ENCODE measurements at regions not wholly inside any gene's neighbourhood (a gene's known extent, or its start where the extent isn't known, plus 50 kb on each side); places are given as distances from the start of the nearest gene placed in this dataset.

DNA sequence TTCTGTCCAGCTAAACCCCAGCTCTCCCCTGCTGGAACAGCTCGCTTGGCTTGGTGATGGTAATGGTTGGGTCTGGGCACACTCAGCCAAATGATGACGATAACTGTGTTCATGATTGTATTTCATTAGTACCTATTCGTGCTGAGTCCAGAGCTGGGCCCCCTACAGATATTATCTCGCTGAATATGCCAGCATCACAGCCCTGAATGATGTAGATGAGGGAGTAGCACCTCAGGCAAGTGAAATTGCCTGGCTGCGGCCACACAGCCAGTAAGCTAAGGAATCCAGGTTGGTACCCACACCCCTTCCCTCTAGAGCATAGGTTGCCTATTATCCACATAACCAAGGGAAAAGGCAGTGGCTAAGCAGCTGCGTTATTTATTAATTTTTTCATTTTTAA is 163.5 kb downstream of the KTN1 start:
- Histone ChIP-seq H3K36me3 (no peaks in the 10 kb centered on the region), H3K9me3 (no peaks in the 10 kb centered on the region), H3K4me1 (ENCODE audit: insufficient read depth) (no peaks in the 10 kb centered on the region), H3K4me3 (no peak overlapping the region), H3K27ac (no peak overlapping the region), H3K27me3 (no peaks in the 10 kb centered on the region)
- TF ChIP-seq POLR2A (IDR thresholded peaks at IDR 0.05) (no peak), EP300 (IDR thresholded peaks at IDR 0.05) (no peak)
- TF ChIP-seq, protein P1, sequence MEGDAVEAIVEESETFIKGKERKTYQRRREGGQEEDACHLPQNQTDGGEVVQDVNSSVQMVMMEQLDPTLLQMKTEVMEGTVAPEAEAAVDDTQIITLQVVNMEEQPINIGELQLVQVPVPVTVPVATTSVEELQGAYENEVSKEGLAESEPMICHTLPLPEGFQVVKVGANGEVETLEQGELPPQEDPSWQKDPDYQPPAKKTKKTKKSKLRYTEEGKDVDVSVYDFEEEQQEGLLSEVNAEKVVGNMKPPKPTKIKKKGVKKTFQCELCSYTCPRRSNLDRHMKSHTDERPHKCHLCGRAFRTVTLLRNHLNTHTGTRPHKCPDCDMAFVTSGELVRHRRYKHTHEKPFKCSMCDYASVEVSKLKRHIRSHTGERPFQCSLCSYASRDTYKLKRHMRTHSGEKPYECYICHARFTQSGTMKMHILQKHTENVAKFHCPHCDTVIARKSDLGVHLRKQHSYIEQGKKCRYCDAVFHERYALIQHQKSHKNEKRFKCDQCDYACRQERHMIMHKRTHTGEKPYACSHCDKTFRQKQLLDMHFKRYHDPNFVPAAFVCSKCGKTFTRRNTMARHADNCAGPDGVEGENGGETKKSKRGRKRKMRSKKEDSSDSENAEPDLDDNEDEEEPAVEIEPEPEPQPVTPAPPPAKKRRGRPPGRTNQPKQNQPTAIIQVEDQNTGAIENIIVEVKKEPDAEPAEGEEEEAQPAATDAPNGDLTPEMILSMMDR (IDR thresholded peaks at IDR 0.05), result no peak
- intact Hi-C loops (cut with DNase I), result no loop called here
- 93 to 94% (median 94%) methylated on average over 6 of the region's 6 CpGs for WGBS, 3 donors
- DNase-seq, result no peak

DNA sequence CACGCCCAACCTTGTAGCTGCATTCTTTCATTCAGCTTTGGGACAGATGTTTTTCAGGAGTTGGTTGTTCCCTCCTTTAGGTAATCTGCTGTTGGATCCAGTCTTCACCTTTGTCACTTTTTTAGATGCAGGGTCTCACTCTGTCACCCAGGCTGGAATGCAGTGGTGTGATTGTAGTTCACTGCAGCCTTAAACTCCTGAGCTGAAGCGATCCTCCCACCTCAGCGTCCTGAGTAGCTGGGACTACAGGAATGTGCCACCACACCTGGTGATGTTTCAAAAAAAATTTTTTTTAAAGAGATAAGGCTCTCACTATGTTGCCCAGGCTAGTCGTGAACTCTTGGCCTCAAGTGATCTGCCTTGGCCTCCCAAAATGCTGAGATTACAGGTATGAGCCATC is 164.3 kb downstream of the KTN1 start:
- WGBS, 3 donors, result 84 to 90% (median 87%) methylated on average over 4 of the region's 4 CpGs
- intact Hi-C loops (cut with DNase I), result no loop called here
- TF ChIP-seq, protein P1 (IDR thresholded peaks at IDR 0.05), result no peak
- no peak for TF ChIP-seq EP300 (IDR thresholded peaks at IDR 0.05)
- no peak for TF ChIP-seq POLR2A (IDR thresholded peaks at IDR 0.05)

DNA sequence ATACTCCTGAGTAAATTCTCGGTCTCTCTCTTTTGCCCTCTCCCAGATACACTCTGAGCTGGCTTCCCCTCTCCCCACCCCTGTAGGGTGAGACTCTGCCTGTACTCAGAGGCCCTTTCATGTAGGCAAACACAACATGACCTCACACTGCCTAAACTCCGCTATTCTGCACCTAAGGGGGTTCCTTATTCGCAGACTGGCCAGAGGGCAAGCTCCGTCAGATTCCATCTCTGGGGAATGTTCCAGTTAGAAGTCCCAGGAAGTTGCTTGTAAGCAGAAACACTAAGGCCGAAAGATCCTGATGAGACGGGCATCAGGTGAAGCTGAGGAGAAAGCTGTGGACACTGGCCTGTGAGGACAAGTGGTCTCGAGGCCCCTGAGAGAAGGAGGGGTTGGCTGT is 165.9 kb downstream of the KTN1 start:
- H3K4me3 ChIP-seq, result no peak overlapping the region
- intact Hi-C loops (cut with DNase I), result no loop called here
- H3K9me3 ChIP-seq, result no peaks in the 10 kb centered on the region
- no peak for TF ChIP-seq EP300 (IDR thresholded peaks at IDR 0.05)
- TF ChIP-seq POLR2A (IDR thresholded peaks at IDR 0.05), result no peak
- TF ChIP-seq, protein P1 (IDR thresholded peaks at IDR 0.05), result no peak
- H3K4me1 ChIP-seq (ENCODE audit: insufficient read depth), result no peaks in the 10 kb centered on the region
- no peak for DNase-seq
- H3K27ac ChIP-seq, result no peak overlapping the region
- 91 to 95% (median 95%) methylated on average over 7 of the region's 7 CpGs for WGBS, 3 donors
- no peaks in the 10 kb centered on the region for H3K36me3 ChIP-seq
- H3K27me3 ChIP-seq, result no peaks in the 10 kb centered on the region

More for the DNA sequence above, 164.3 kb downstream of the KTN1 start:
- no peaks in the 10 kb centered on the region for H3K27me3 ChIP-seq
- no peak overlapping the region for H3K4me3 ChIP-seq
- DNase-seq, result no peak
- no peaks in the 10 kb centered on the region for H3K9me3 ChIP-seq
- no peak overlapping the region for H3K27ac ChIP-seq
- no peaks in the 10 kb centered on the region for H3K36me3 ChIP-seq
- no peaks in the 10 kb centered on the region for H3K4me1 ChIP-seq (ENCODE audit: insufficient read depth)

DNA sequence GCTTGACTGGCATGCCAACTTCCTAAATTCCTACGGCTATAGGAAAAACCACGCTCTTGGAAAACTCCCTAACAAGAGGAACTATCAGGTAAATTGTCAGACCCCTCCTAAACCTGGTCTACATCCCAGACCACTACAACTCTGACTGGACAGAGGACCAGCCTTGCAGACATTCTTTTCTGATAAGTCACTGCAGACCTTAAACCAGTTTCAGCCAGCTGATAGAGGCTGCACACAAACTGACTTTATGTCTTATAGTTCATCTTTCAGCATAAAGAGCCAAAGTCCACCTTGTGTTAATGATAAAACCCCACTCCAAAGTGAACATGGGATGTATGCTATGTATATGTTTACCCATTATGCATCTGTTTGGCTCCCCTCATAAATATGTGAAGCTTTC is 166.6 kb downstream of the KTN1 start:
- no peak for TF ChIP-seq EP300 (IDR thresholded peaks at IDR 0.05)
- no peak for TF ChIP-seq POLR2A (IDR thresholded peaks at IDR 0.05)
- TF ChIP-seq, protein P1 (IDR thresholded peaks at IDR 0.05), result no peak
- no peaks in the 10 kb centered on the region for H3K36me3 ChIP-seq
- 91 to 96% (median 94%) methylated on average over 2 of the region's 2 CpGs for WGBS, 3 donors
- no peaks in the 10 kb centered on the region for H3K9me3 ChIP-seq
- intact Hi-C loops (cut with DNase I), result no loop called here
- DNase-seq, result no peak
- no peak overlapping the region for H3K27ac ChIP-seq
- no peaks in the 10 kb centered on the region for H3K27me3 ChIP-seq
- H3K4me3 ChIP-seq, result no peak overlapping the region
- H3K4me1 ChIP-seq (ENCODE audit: insufficient read depth), result no peaks in the 10 kb centered on the region

DNA sequence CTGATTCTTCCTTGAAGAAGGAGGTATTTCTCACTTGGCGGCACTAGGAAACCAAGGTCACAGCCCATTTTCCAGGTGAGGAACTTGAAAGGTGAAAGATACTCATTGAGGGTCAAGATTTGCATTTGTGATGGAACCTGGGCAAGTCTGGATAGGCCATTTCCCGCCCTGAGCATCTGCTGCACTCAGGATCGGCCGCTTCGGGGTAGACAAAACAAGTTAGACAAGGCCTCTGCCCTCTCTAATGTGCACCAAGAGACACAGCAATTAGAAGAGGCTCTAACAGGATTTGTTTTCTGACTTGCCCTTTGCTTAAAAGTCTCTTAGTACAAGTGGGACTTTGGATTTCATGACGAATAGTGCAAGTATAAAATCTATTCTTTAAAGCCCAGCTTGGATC is 167.2 kb downstream of the KTN1 start:
- no peaks in the 10 kb centered on the region for H3K4me1 ChIP-seq (ENCODE audit: insufficient read depth)
- no peaks in the 10 kb centered on the region for H3K9me3 ChIP-seq
- no peak overlapping the region for H3K4me3 ChIP-seq
- H3K27me3 ChIP-seq, result no peaks in the 10 kb centered on the region
- no peak for TF ChIP-seq EP300 (IDR thresholded peaks at IDR 0.05)
- TF ChIP-seq POLR2A (IDR thresholded peaks at IDR 0.05), result no peak
- TF ChIP-seq, protein P1 (IDR thresholded peaks at IDR 0.05), result no peak
- intact Hi-C loops (cut with DNase I), result no loop called here
- H3K27ac ChIP-seq, result no peak overlapping the region
- H3K36me3 ChIP-seq, result no peaks in the 10 kb centered on the region
- no peak for DNase-seq
- WGBS, 3 donors, result 88 to 94% (median 90%) methylated on average over 6 of the region's 6 CpGs

Data from ovary (tissue), 7 donors.